Midbrain (tissue), 1 donor: ENCODE measurements at regions not wholly inside any gene's neighbourhood (a gene's known extent, or its start where the extent isn't known, plus 50 kb on each side); places are given as distances from the start of the nearest gene placed in this dataset.
"Not testable (repeated sequence)": the region's sequence is repeated elsewhere in the genome, so short reads cannot be mapped to it uniquely, and the experiment has no call there.

Source experiments
- DNase-seq: peaks from one replicate; lab custom pipeline; 2025; lab: John Stamatoyannopoulos, UW

GRCh38 chr18:30929718-30930117 is 112.8 kb downstream of the DSC3 start:
- DNase-seq = no peak

GRCh38 chr18:30929065-30929464 is 113.5 kb downstream of the DSC3 start:
- no peak for DNase-seq

GRCh38 chr18:30927517-30928075 is 114.9 kb downstream of the DSC3 start:
- DNase-seq = no peak

GRCh38 chr18:30927042-30927441 is 115.5 kb downstream of the DSC3 start:
- DNase-seq = no peak

- no peak for DNase-seq
These were observed 116.7 kb downstream of the DSC3 start for GRCh38 chr18:30925795-30926194.

GRCh38 chr18:30920757-30921156 is 121.8 kb downstream of the DSC3 start:
- no peak for DNase-seq

GRCh38 chr18:30920351-30920750 is 122.2 kb downstream of the DSC3 start:
- DNase-seq = no peak

DNA sequence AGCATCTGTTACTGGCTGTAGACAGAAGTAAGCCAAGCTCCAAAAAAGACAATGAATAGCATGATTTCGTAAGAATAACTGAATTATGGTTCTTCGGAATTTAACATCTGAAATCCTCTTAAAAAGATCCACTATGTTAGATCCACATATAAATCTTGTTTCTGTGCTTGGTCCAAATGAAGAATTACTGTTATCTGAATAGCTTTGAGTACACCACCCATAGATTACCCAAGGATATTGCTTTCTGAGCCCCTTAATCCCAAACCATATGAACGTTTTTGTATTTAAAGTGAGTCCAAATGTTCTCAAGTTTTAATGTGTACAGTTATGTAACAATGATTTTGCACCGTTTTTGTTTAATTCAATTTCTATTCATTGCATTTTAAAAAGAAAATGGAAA is 124.9 kb downstream of the DSC3 start:
- DNase-seq = no peak

- DNase-seq = no peak
These were observed 127.1 kb downstream of the DSC3 start for GRCh38 chr18:30915336-30915988.

- DNase-seq = no peak
These were observed 134.2 kb downstream of the DSC3 start for GRCh38 chr18:30908381-30908780.

DNA sequence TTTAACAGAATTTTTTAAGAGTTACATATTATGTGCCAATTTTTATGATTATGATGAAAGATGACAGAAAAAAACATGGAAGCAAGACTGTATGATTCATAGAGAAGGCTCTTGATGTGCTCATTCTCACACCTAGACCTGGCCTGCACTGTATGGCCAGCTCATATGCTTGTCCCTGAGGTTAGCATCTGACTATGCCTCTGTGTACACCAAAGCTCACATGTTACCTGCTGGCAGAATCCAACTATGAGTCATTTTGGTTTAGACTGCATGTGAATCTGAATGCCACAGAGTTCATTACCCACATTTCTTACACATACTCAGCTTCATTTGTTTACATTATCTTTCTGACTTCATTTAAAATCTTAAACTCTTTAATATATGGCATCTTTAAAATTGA is 139.0 kb downstream of the DSC3 start:
- DNase-seq = no peak

- DNase-seq = peak; percentile 51
These were observed 152.8 kb downstream of the DSC3 start for GRCh38 chr18:30889519-30890301.

DNA sequence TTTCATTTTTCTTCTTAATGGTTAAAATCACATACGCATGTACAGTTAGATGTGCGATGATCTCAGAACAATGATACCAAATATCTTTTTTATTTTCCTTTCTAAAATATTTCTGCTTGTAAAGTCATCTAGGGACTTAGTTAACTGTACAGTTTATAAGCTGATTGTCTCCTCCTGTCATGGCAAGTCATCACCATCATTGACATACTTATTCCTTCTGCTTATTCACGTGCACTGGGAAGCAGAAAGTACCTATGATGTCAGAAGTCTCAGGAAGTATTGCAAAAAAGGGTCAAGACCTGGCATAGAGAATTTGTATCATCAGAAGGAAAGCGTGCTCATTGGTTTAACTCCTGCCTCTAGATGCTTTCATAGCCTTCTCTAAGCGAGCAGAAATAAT is 154.2 kb downstream of the DSC3 start:
- no peak for DNase-seq

- DNase-seq = no peak
These were observed 155.5 kb downstream of the DSC3 start for GRCh38 chr18:30886998-30887397.

- DNase-seq = no peak
These were observed 172.1 kb downstream of the DSC3 start for GRCh38 chr18:30870466-30870865.

DNA sequence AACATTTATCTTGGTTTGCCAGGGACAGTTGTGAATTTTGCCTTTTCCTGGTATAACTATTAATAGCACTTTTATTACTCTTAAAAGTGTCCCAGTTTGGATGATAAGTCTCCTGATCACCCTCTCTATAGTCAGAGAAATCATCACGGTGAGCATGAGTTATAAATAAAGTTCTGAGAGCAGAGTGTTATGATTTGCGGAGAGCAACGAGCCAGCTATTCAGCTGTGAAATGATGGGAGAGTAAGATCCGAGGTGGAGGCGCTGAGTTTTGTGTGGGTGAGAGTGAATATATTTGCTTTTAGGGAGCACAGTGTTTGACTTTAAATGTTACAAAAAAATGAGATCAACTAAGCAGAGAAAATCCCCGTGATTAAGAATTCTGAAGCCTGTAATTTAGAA is 179.6 kb downstream of the DSC3 start:
- no peak for DNase-seq

GRCh38 chr18:30860741-30861140 is 181.8 kb downstream of the DSC3 start:
- no peak for DNase-seq

DNA sequence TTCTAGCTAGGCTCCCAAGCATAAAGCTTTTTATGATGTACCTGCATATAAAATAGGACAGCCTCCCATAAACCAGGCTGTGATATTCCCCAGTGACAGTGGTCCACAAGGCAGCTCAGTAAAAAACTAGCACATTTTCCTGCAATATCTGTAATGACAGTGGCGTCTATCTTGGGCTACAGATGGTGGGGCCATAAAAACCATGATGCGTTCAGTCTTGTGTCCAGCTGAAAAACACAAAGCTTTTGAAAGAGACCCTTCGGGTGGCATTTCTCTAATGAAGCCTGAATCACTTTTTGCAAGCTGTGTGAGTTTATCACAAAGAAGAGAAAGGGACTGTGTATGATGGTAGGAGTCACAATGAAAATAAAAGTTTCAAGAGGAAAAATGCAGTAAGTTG is 183.5 kb downstream of the DSC3 start:
- DNase-seq = no peak

DNA sequence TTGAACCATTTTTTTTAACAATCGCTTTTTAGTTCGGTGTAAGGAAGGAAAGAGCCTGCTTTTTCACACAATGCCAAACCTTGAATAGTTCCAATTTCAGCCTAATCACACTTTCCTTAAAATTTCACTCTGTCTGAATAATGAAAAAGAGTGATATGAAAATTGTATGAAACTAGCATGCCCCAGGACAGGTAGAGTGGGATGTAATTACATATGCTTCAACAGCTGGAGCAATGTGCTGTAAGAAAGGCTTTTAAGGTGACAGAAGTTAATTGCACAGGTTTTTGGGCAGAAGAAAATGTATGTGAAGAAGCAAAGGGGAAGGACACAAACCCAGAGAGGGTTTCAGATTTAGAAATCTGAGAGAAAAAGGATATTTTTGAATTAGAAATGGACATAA is 184.0 kb downstream of the DSC3 start:
- no peak for DNase-seq

GRCh38 chr18:30855762-30856161 is 186.8 kb downstream of the DSC3 start:
- DNase-seq = no peak

DNA sequence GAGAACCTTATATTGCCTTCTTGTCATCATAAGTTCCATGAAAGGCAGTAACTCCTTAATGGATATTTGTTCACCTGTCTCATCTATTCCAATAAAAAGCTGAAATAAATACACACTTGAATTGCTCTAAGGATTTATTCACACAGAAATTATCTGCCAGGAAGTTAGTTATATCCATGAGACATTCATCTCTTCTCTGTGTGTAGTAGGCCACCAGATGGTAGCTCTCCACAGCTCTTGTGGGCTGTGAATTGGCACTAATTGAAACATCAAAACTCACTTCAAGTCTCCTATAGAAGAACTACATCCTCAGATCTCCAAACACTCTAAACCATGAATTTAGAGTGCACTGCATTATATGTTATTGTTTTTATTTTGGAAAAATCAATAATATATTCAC is 189.6 kb downstream of the DSC3 start:
- no peak for DNase-seq

DNA sequence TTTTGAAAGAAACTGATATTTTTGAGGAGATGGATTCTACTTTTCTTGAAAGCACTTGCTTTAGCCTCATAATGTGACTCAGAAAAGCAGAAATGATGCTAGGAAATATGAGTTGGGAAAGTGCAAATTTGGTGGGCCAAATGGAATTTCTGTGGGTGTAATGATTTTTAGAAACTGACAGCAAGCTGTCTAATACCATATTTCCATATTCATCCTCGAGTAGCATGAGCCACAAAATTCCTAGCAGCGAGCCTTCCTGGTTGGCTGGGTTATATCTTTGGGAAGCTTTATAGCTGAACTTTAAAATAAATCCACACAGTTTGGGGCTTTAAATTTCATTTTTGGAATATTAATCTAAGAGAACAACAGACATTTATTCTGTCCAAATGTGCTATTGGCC is 190.0 kb downstream of the DSC3 start:
- DNase-seq = no peak

GRCh38 chr18:30839056-30839561 is 203.4 kb downstream of the DSC3 start:
- DNase-seq = not testable (repeated sequence)
